ENCODE measurements at regions not wholly inside any gene's neighbourhood (a gene's known extent, or its start where the extent isn't known, plus 50 kb on each side); places are given as distances from the start of the nearest gene placed in this dataset.

DNA sequence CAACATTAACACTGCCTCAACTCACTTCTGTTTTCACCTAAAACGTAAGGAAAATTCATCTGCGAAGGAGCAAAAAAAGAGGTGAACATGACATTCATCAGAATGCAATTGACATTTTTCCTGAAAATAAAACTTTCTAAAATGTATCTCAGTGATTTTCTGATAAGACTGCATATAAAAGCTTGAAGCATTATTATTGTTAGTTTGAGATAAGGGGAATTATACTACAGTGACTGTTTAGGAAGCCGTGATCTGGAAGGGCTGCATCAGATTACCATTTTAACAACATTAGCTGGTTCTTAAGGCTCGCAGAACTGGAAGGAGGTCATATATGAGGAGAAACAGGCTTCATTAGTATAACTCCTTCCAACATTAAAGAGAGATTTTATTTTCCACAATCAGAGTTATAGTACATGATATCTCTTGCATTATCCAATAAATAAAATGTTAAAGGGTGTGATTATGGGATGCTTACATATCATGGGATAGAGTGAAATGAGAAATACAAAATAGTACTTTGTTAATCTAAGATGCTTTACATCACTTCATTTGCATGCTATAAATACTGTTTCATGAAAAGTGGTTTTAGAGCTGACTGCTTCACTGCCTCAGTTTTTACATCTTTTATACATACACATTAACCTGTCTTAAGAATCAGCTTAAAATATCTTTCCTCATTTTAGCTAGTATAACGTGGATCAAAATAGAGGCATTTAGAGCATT, 1820.1 kb upstream of the TENM3 start:
- no peak for DNase-seq (ENCODE audit: low spot score)

- no peak for DNase-seq (ENCODE audit: low spot score)
These were observed 1819.5 kb upstream of the TENM3 start for GRCh38 chr4:180423712-180424057.

DNA sequence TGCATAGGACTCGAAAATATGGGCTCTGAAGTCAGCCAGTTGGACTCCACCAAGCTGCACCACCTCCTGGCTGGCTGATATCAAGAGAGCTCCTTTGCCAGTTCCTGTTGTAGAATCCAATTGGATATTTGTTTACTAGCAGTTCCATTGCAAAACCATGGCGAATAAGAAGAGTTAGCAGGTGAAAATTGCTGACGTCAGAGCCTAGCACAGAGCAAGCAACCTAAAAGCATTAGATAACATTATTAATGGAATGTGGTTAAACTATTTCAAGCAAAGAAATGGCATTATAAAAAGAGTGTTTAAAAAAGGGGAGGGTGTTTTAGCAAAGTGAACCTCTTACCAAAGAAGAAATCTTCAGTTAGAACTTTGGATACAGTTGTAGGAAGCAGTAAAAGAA, 1816.3 kb upstream of the TENM3 start:
- no peak for DNase-seq (ENCODE audit: low spot score)

DNA sequence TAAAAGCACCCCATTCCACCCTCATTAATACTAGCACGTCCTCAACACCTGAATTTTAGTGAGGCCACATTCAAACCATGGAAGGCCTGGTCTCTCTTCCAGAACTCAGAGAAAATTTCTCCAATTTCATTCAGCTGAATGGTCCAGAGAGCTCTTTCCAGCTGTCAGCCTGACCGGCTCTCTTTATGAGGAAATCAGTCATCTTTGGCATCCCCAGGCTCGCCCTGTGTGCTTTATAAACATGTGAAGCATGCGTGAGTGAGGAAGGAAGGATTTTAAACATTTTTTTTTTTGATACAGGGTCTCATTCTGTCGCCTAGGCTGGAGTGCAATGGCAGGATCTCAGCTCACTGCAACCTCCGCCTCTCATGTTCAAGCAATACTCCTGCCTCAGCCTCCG, 1812.9 kb upstream of the TENM3 start:
- no peak for DNase-seq (ENCODE audit: low spot score)

- no peak for DNase-seq (ENCODE audit: low spot score)
These were observed 1808.9 kb upstream of the TENM3 start for GRCh38 chr4:180434131-180434895.

GRCh38 chr4:180436361-180436760, 1806.8 kb upstream of the TENM3 start:
- no peak for DNase-seq (ENCODE audit: low spot score)

GRCh38 chr4:180437601-180438000, 1805.6 kb upstream of the TENM3 start:
- no peak for DNase-seq (ENCODE audit: low spot score)

- DNase-seq (ENCODE audit: low spot score), result no peak
These were observed 1794.9 kb upstream of the TENM3 start for GRCh38 chr4:180448306-180448705.

DNA sequence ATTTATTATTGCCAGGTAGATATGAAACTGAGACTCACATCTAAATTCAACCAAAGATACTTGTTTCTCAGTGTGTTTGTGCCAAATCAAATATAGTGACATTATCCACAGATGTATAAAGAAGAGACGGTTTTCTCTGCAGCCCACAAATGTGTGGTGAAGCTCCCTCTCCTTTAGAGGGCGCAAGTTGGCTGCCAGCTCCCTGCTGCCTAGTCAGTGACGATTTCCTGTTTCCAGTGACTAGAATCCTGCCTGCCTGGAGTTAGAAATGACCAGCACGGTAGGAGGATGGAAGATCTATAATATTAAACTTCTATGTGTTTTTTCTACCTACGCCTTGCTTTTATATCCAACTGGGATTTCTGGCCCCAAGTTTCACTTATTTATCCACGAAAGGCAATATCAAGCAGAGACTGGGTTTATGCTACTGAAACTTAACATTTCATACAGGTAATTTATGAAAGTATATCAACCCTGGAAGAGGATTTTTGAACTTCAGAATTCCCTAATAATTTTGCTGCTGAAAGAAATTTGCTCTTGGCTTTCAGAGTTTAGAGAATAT, 1793.7 kb upstream of the TENM3 start:
- DNase-seq (ENCODE audit: low spot score), result no peak

DNA sequence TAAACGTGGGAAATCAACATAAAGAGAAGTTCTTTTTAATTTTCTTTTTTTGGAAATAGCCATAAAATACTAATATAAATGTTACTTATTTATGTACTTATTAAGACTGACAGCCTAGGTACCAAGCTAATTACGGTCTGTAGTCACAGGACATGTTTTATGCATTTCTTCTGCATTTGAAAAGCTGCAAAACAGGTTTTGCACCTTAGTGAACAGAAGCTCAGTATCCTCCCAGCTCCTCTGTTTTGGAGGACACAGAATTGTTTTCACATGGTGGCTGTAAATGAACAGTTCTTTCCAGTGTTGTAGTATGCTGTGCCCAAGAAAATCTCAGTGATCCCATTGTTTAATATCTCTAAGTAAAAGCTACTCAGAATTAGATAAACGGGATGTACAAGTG, 1788.0 kb upstream of the TENM3 start:
- no peak for DNase-seq (ENCODE audit: low spot score)

- no peak for DNase-seq (ENCODE audit: low spot score)
These were observed 1786.3 kb upstream of the TENM3 start for GRCh38 chr4:180456928-180457327.

- DNase-seq (ENCODE audit: low spot score), result no peak
These were observed 1781.1 kb upstream of the TENM3 start for GRCh38 chr4:180462116-180462515.

DNA sequence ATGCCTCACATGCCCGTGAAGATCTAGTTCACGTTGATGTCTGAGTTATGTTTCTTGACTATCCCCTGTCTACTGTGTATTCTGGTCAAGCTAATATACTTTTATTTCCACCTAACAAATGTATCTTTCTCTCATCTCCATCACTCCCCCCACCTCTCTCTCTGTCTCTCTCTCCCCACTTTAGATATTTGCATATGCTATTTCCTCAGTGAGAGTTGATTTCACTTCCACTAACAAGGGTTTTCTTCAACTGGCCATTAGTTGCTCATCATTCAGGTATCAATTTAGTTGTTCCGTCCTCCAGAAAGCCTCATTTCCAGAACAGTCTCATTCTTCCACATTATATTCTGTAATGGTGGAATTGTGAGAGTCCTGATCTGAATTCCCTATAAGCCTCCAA, 1777.8 kb upstream of the TENM3 start:
- no peak for DNase-seq (ENCODE audit: low spot score)

DNA sequence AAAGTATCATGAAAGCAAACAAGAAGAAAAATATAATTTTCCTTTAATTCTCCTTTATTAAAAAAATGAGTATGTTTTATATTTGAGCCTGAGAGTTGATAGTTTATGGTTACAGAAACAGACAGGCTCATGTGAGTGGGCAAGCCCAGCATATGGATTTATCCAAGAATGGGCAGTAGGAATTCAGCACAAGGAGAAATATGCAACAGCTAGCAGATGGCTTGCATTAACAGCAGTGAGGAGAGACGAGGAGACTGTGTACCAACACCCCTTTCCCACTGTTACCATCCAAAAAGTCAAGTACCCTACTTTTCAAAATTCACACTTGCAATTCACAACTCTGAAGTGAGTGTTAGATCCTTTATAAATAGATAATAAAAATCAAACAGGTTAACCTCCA, 1760.2 kb upstream of the TENM3 start:
- DNase-seq (ENCODE audit: low spot score), result no peak

- no peak for DNase-seq (ENCODE audit: low spot score)
These were observed 1757.8 kb upstream of the TENM3 start for GRCh38 chr4:180485407-180485806.

GRCh38 chr4:180486342-180486741, 1756.9 kb upstream of the TENM3 start:
- no peak for DNase-seq (ENCODE audit: low spot score)

GRCh38 chr4:180489787-180490186, 1753.4 kb upstream of the TENM3 start:
- DNase-seq (ENCODE audit: low spot score), result no peak

GRCh38 chr4:180491210-180491609, 1752.0 kb upstream of the TENM3 start:
- no peak for DNase-seq (ENCODE audit: low spot score)

- no peak for DNase-seq (ENCODE audit: low spot score)
These were observed 1749.9 kb upstream of the TENM3 start for GRCh38 chr4:180493299-180493698.

DNA sequence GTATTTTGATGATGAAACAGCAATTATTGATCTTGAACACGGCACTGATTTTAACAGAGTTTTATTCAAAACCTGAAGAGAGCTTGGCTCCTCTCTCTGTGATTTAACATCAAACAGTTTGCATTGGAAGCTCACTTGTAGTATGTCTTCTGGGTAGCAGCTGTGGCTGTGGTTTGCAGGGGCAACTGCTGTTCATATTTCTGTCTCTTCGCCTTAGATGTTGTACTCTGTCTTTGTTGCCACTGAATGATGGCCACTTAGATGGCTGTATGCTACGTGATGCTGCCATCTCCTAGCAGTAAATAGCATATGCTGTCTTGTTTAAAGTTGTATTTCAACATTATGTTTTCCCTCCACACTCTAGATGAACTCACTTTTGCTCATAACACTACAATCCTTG, 1743.0 kb upstream of the TENM3 start:
- no peak for DNase-seq (ENCODE audit: low spot score)

- no peak for DNase-seq (ENCODE audit: low spot score)
These were observed 1730.3 kb upstream of the TENM3 start for GRCh38 chr4:180512801-180513475.

- no peak for DNase-seq (ENCODE audit: low spot score)
These were observed 1724.3 kb upstream of the TENM3 start for GRCh38 chr4:180518906-180519305.

DNA sequence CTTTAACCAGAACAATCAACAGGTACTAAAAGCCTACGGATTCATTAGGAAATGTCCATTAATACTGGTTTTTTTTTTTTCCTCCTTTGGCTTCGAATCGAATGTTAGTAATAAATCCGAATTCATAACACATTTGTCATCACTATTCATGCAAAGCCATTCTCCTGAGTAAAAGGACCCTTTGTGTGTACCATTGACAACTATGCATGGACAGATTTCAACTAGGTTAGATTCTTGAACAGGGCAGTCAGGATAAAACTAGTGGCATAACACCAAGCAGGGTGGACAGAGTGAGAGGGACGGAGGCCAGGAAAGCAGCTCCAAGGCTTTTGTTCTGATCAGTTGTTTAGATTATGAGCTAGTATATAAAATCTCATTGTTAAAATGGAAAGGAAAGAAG, 1722.0 kb upstream of the TENM3 start:
- no peak for DNase-seq (ENCODE audit: low spot score)

Measured in AG08395 (cell line).